ENCODE measurements at regions not wholly inside any gene's neighbourhood (a gene's known extent, or its start where the extent isn't known, plus 50 kb on each side); places are given as distances from the start of the nearest gene placed in this dataset.

GRCh38 chr2:211181626-211182025, 625.2 kb downstream of the CPS1 start:
- no peaks in the 10 kb centered on the region for H3K36me3 ChIP-seq (replicated peaks in 1 of 2; ENCODE audit: insufficient read depth in 1 of 2, low read depth in 2 of 2)
- peak in 1 of 4 donors; percentile 6 for DNase-seq
- H3K27me3 ChIP-seq, result no peaks in the 10 kb centered on the region
- WGBS, 2 donors, result 16 to 26% methylated on average over 5 of the region's 5 CpGs
- no peak overlapping the region for H3K4me3 ChIP-seq
- no peak for ATAC-seq
- no peak overlapping the region for H3K27ac ChIP-seq
- no peak for TF ChIP-seq POLR2A (IDR thresholded peaks at IDR 0.05)
- no peak for TF ChIP-seq CTCF (IDR thresholded peaks at IDR 0.05)
- H3K4me1 ChIP-seq, result peaks cover 7% of the 10 kb centered on the region
- H3K9me3 ChIP-seq, result no peaks in the 10 kb centered on the region
- intact Hi-C loops (cut with DNase I), result no loop called here

GRCh38 chr2:211187602-211188001, 631.2 kb downstream of the CPS1 start:
- no peak for ATAC-seq
- Histone ChIP-seq H3K9me3 (no peaks in the 10 kb centered on the region), H3K27me3 (peaks cover 0 to 7% of the 10 kb centered on the region in 2 donors), H3K4me3 (no peak overlapping the region), H3K4me1 (no peaks in the 10 kb centered on the region), H3K36me3 (replicated peaks in 1 of 2; ENCODE audit: insufficient read depth in 1 of 2, low read depth in 2 of 2) (no peaks in the 10 kb centered on the region), H3K27ac (no peak overlapping the region)
- TF ChIP-seq POLR2A (IDR thresholded peaks at IDR 0.05) (no peak), CTCF (IDR thresholded peaks at IDR 0.05) (no peak)
- no peak for DNase-seq
- intact Hi-C loops (cut with DNase I), result no loop called here

GRCh38 chr2:211203986-211204385, 647.6 kb downstream of the CPS1 start:
- ATAC-seq, result no peak
- no peaks in the 10 kb centered on the region for H3K27me3 ChIP-seq
- H3K9me3 ChIP-seq, result no peaks in the 10 kb centered on the region
- no peaks in the 10 kb centered on the region for H3K4me1 ChIP-seq
- intact Hi-C loops (cut with DNase I), result no loop called here
- TF ChIP-seq CTCF (IDR thresholded peaks at IDR 0.05), result no peak
- TF ChIP-seq POLR2A (IDR thresholded peaks at IDR 0.05), result no peak
- no peak for DNase-seq
- no peaks in the 10 kb centered on the region for H3K36me3 ChIP-seq (replicated peaks in 1 of 2; ENCODE audit: insufficient read depth in 1 of 2, low read depth in 2 of 2)
- H3K4me3 ChIP-seq, result no peak overlapping the region
- no peak overlapping the region for H3K27ac ChIP-seq

- intact Hi-C loops (cut with DNase I), result no loop called here
- Histone ChIP-seq H3K9me3 (no peaks in the 10 kb centered on the region), H3K27ac (no peak overlapping the region), H3K27me3 (no peaks in the 10 kb centered on the region), H3K4me1 (no peaks in the 10 kb centered on the region), H3K4me3 (no peak overlapping the region), H3K36me3 (replicated peaks in 1 of 2; ENCODE audit: insufficient read depth in 1 of 2, low read depth in 2 of 2) (no peaks in the 10 kb centered on the region)
- TF ChIP-seq CTCF (IDR thresholded peaks at IDR 0.05), result no peak
- TF ChIP-seq POLR2A (IDR thresholded peaks at IDR 0.05), result no peak
- ATAC-seq (no peak), DNase-seq (no peak)
- 55 to 61% methylated on average over 2 of the region's 2 CpGs for WGBS, 2 donors
Observed at GRCh38 chr2:211204456-211204855, 648.1 kb downstream of the CPS1 start.

GRCh38 chr2:211204902-211205301, 648.5 kb downstream of the CPS1 start:
- ATAC-seq (no peak), DNase-seq (no peak)
- TF ChIP-seq CTCF (IDR thresholded peaks at IDR 0.05) (no peak), POLR2A (IDR thresholded peaks at IDR 0.05) (no peak)
- H3K27ac ChIP-seq, result no peak overlapping the region
- 56 to 68% methylated on average over 6 of the region's 6 CpGs for WGBS, 2 donors
- no peaks in the 10 kb centered on the region for H3K36me3 ChIP-seq (replicated peaks in 1 of 2; ENCODE audit: insufficient read depth in 1 of 2, low read depth in 2 of 2)
- H3K4me1 ChIP-seq, result no peaks in the 10 kb centered on the region
- no peaks in the 10 kb centered on the region for H3K9me3 ChIP-seq
- H3K4me3 ChIP-seq, result no peak overlapping the region
- H3K27me3 ChIP-seq, result no peaks in the 10 kb centered on the region
- intact Hi-C loops (cut with DNase I), result no loop called here

Data from body of pancreas (tissue), 4 donors.